SU-DHL-6 (cell line): ENCODE measurements at regions not wholly inside any gene's neighbourhood (a gene's known extent, or its start where the extent isn't known, plus 50 kb on each side); places are given as distances from the start of the nearest gene placed in this dataset.

Source experiments
- EZH2phosphoT487 ChIP-seq: fragments of 200-600 bp; sonication (generic), shearing (Covaris generic); conservative IDR thresholded peaks from 2 replicates; pipeline ENCODE4 v1.6.1; 2018; ENCODE audit warnings: mild to moderate bottlenecking, antibody characterized with exemption, low read length, moderate library complexity, mixed read lengths
- TF ChIP-seq, protein P1 (sequence below): fragments of 200-600 bp; sonication (generic); IDR thresholded peaks from one replicate; pipeline ENCODE4 v1.5.1; 2017; ENCODE audit warnings: antibody characterized with exemption, mild to moderate bottlenecking, low read length, moderate library complexity; ENCODE audit not compliant: insufficient read depth, poor library complexity, severe bottlenecking

DNA sequence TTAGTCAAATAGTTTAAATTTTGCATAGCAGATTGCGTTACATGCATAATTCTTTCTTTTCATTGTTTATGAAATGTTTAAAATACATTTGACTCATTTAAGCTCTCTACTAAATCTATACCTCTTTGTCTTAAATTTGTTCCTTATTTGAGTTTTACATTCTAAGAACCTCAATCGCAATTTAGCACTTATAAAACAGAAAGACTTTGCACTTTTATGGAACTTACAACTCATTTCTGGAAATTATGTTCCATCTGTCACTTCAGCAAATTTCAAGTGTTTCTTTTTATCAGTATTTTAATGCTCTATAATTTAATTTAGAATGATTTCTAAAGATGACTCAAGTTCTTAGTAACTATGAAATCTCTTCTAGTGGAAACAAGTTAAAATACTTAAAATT, 1505.8 kb upstream of the SPRY2 start:
- TF ChIP-seq, protein P1, sequence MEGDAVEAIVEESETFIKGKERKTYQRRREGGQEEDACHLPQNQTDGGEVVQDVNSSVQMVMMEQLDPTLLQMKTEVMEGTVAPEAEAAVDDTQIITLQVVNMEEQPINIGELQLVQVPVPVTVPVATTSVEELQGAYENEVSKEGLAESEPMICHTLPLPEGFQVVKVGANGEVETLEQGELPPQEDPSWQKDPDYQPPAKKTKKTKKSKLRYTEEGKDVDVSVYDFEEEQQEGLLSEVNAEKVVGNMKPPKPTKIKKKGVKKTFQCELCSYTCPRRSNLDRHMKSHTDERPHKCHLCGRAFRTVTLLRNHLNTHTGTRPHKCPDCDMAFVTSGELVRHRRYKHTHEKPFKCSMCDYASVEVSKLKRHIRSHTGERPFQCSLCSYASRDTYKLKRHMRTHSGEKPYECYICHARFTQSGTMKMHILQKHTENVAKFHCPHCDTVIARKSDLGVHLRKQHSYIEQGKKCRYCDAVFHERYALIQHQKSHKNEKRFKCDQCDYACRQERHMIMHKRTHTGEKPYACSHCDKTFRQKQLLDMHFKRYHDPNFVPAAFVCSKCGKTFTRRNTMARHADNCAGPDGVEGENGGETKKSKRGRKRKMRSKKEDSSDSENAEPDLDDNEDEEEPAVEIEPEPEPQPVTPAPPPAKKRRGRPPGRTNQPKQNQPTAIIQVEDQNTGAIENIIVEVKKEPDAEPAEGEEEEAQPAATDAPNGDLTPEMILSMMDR, result no peak
- TF ChIP-seq EZH2phosphoT487, result no peak
